ENCODE measurements at regions not wholly inside any gene's neighbourhood (a gene's known extent, or its start where the extent isn't known, plus 50 kb on each side); places are given as distances from the start of the nearest gene placed in this dataset.

GRCh38 chr5:107253246-107253645, 417.5 kb downstream of the EFNA5 start:
- no peak for TF ChIP-seq CTCF (IDR thresholded peaks at IDR 0.05)
- TF ChIP-seq POLR2A (IDR thresholded peaks at IDR 0.05) = no peak
- TF ChIP-seq EP300 (IDR thresholded peaks at IDR 0.05) = no peak
- TF ChIP-seq POLR2AphosphoS5 (IDR thresholded peaks at IDR 0.05) = no peak
